ENCODE measurements at regions not wholly inside any gene's neighbourhood (a gene's known extent, or its start where the extent isn't known, plus 50 kb on each side); places are given as distances from the start of the nearest gene placed in this dataset.

DNA sequence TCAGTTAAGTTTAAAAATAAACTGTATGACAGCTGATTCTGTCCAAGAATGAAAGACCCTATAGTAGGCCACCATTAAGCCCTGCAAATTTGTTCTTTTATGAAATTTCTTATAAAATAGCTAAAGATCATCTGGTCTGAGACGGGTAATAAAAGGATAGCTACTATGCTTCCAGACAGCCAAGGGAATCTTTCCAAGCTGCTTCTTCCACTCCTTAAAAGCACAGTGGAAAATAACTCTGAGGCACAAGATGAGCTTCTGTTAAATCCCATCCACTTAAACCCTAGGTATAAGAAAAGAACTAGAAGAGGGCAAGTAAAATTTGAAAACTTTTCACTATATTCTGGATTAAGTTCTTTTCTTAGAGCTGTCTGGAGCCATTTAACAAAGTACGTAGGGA lies 194.3 kb downstream of the CAPZA3 start:
- H3K79me2 ChIP-seq (ENCODE audit: control insufficient read depth, insufficient read depth, low read length): no peaks in the 10 kb centered on the region
- no TSS peak for BruUV-seq (replicated peaks)
- FAIRE-seq (no peak), ATAC-seq (no peak), DNase-seq (ENCODE audit: low read depth, low spot score) (no peak)
- no peak overlapping the region for H2AFZ ChIP-seq (ENCODE audit: control insufficient read depth, low read depth, low read length)
- in situ Hi-C loops (cut with MboI): no loop called here
- intact Hi-C loops (cut with micrococcal nuclease; ENCODE audit: unreplicated experiment): no loop called here
- ChIA-PET SMC1A (ENCODE audit: uncharacterized antibody, unreplicated experiment) (interaction anchor here (0.5 to 1.0 kb wide), 2 partner anchors 11 to 57 kb away, joined by 3 read pairs; no protein-coding TSS in a partner anchor), RAD21 (ENCODE audit: unreplicated experiment) (no interaction called here), CTCF (no interaction called here), POLR2A (interaction anchor here (0.5 kb wide), 1 partner anchor 69 kb away, joined by 3 read pairs; no protein-coding TSS in a partner anchor)
- no peaks in the 10 kb centered on the region for H3K4me1 ChIP-seq (ENCODE audit: control insufficient read depth, insufficient read depth, low read length)
- H3K27me3 ChIP-seq (replicated peaks in 1 of 2; ENCODE audit: control insufficient read depth in 2 of 2, insufficient read depth in 2 of 2, low read length in 1 of 2): no peaks in the 10 kb centered on the region
- no peaks in the 10 kb centered on the region for H4K20me1 ChIP-seq (ENCODE audit: control insufficient read depth, insufficient read depth)
- no peak overlapping the region for H3K4me2 ChIP-seq (ENCODE audit: control insufficient read depth, insufficient read depth)
- no peak overlapping the region for H3K4me3 ChIP-seq
- WGBS (ENCODE audit: insufficient coverage, insufficient replicate concordance, low lambda C conversion rate, missing lambda C conversion rate): 24% methylated on average over 2 of the region's 2 CpGs
- H3K27ac ChIP-seq (ENCODE audit: control insufficient read depth, insufficient read depth): no peak overlapping the region
- H3K9me3 ChIP-seq (replicated peaks; ENCODE audit: control insufficient read depth, insufficient read depth, low read length): no peaks in the 10 kb centered on the region
- H3K9ac ChIP-seq (ENCODE audit: control insufficient read depth, insufficient read depth, low read length): no peak overlapping the region
- TF ChIP-seq, protein P1, sequence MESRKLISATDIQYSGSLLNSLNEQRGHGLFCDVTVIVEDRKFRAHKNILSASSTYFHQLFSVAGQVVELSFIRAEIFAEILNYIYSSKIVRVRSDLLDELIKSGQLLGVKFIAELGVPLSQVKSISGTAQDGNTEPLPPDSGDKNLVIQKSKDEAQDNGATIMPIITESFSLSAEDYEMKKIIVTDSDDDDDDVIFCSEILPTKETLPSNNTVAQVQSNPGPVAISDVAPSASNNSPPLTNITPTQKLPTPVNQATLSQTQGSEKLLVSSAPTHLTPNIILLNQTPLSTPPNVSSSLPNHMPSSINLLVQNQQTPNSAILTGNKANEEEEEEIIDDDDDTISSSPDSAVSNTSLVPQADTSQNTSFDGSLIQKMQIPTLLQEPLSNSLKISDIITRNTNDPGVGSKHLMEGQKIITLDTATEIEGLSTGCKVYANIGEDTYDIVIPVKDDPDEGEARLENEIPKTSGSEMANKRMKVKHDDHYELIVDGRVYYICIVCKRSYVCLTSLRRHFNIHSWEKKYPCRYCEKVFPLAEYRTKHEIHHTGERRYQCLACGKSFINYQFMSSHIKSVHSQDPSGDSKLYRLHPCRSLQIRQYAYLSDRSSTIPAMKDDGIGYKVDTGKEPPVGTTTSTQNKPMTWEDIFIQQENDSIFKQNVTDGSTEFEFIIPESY (IDR thresholded peaks at IDR 0.05): no peak
- no peak for TF ChIP-seq MEF2B (IDR thresholded peaks at IDR 0.05; ENCODE audit: partially characterized antibody, poor library complexity, severe bottlenecking)
- no peak for TF ChIP-seq HDAC2 (IDR thresholded peaks at IDR 0.05)
- TF ChIP-seq, protein P2, sequence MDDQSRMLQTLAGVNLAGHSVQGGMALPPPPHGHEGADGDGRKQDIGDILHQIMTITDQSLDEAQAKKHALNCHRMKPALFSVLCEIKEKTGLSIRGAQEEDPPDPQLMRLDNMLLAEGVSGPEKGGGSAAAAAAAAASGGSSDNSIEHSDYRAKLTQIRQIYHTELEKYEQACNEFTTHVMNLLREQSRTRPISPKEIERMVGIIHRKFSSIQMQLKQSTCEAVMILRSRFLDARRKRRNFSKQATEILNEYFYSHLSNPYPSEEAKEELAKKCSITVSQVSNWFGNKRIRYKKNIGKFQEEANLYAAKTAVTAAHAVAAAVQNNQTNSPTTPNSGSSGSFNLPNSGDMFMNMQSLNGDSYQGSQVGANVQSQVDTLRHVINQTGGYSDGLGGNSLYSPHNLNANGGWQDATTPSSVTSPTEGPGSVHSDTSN (IDR thresholded peaks at IDR 0.05; ENCODE audit: insufficient replicate concordance, low read depth, low read length): no peak
- no peak for TF ChIP-seq RAD21 (IDR thresholded peaks at IDR 0.05; ENCODE audit: insufficient read depth, low read depth, low read length)
- TF ChIP-seq, protein P3, sequence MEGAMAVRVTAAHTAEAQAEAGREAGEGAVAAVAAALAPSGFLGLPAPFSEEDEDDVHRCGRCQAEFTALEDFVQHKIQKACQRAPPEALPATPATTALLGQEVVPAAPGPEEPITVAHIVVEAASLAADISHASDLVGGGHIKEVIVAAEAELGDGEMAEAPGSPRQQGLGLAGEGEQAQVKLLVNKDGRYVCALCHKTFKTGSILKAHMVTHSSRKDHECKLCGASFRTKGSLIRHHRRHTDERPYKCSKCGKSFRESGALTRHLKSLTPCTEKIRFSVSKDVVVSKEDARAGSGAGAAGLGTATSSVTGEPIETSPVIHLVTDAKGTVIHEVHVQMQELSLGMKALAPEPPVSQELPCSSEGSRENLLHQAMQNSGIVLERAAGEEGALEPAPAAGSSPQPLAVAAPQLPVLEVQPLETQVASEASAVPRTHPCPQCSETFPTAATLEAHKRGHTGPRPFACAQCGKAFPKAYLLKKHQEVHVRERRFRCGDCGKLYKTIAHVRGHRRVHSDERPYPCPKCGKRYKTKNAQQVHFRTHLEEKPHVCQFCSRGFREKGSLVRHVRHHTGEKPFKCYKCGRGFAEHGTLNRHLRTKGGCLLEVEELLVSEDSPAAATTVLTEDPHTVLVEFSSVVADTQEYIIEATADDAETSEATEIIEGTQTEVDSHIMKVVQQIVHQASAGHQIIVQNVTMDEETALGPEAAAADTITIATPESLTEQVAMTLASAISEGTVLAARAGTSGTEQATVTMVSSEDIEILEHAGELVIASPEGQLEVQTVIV (IDR thresholded peaks at IDR 0.05; ENCODE audit: borderline replicate concordance, partially characterized antibody): no peak
- TF ChIP-seq, protein P4, sequence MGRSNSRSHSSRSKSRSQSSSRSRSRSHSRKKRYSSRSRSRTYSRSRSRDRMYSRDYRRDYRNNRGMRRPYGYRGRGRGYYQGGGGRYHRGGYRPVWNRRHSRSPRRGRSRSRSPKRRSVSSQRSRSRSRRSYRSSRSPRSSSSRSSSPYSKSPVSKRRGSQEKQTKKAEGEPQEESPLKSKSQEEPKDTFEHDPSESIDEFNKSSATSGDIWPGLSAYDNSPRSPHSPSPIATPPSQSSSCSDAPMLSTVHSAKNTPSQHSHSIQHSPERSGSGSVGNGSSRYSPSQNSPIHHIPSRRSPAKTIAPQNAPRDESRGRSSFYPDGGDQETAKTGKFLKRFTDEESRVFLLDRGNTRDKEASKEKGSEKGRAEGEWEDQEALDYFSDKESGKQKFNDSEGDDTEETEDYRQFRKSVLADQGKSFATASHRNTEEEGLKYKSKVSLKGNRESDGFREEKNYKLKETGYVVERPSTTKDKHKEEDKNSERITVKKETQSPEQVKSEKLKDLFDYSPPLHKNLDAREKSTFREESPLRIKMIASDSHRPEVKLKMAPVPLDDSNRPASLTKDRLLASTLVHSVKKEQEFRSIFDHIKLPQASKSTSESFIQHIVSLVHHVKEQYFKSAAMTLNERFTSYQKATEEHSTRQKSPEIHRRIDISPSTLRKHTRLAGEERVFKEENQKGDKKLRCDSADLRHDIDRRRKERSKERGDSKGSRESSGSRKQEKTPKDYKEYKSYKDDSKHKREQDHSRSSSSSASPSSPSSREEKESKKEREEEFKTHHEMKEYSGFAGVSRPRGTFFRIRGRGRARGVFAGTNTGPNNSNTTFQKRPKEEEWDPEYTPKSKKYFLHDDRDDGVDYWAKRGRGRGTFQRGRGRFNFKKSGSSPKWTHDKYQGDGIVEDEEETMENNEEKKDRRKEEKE (IDR thresholded peaks at IDR 0.05): no peak
- TF ChIP-seq TARDBP (IDR thresholded peaks at IDR 0.05; ENCODE audit: borderline replicate concordance): no peak
- TF ChIP-seq ASH2L (IDR thresholded peaks at IDR 0.05; ENCODE audit: borderline replicate concordance, low read depth): no peak
- TF ChIP-seq YBX1 (IDR thresholded peaks at IDR 0.05): no peak
- no peaks in the 10 kb centered on the region for H3K36me3 ChIP-seq (ENCODE audit: control insufficient read depth in 2 of 2, insufficient read depth in 2 of 2, low read length in 1 of 2)

All from GM12878 (cell line).